Trophoblast cell (in vitro differentiated cells and primary cell): ENCODE measurements at regions not wholly inside any gene's neighbourhood (a gene's known extent, or its start where the extent isn't known, plus 50 kb on each side); places are given as distances from the start of the nearest gene placed in this dataset.

ENCODE experiments used
- DNase-seq, 2 donors: peaks; one replicate each; pipeline ENCODE4 v3.0.0-alpha.2; 2016
- H2AFZ ChIP-seq: 2 replicates; pipeline ENCODE4 v1.6.1; 2013; ENCODE audit warnings: low read length, moderate library complexity, mild to moderate bottlenecking; ENCODE audit not compliant: insufficient read depth, poor library complexity
- H2AK5ac ChIP-seq: 2 replicates; pipeline ENCODE4 v1.6.1; 2013; ENCODE audit warnings: mild to moderate bottlenecking, low read length
- H2BK120ac ChIP-seq: 2 replicates; pipeline ENCODE4 v1.6.1; 2013; ENCODE audit warnings: low read length, mild to moderate bottlenecking, moderate library complexity; ENCODE audit not compliant: insufficient read depth, poor library complexity
- H2BK12ac ChIP-seq: 2 replicates; pipeline ENCODE4 v1.6.1; 2013; ENCODE audit warnings: mild to moderate bottlenecking, low read length, moderate library complexity
- H2BK5ac ChIP-seq: 2 replicates; pipeline ENCODE4 v1.6.1; 2013; ENCODE audit warnings: low read length, low read depth, moderate library complexity, mild to moderate bottlenecking; ENCODE audit not compliant: poor library complexity
- H3K14ac ChIP-seq: 2 replicates; pipeline ENCODE4 v1.6.1; 2013; ENCODE audit warnings: mild to moderate bottlenecking, low read length
- H3K18ac ChIP-seq: 2 replicates; pipeline ENCODE4 v1.6.1; 2013; ENCODE audit warnings: mild to moderate bottlenecking, low read length
- H3K23ac ChIP-seq: 2 replicates; pipeline ENCODE4 v1.6.1; 2013; ENCODE audit warnings: low read length
- H3K27ac ChIP-seq: 2 replicates; pipeline ENCODE4 v1.5.1; 2013; ENCODE audit warnings: low read depth, mild to moderate bottlenecking, inconsistent platforms, low read length, moderate library complexity
- H3K27me3 ChIP-seq: 2 replicates; pipeline ENCODE4 v1.6.1; 2013; ENCODE audit warnings: inconsistent platforms, mild to moderate bottlenecking, low read length, moderate library complexity; ENCODE audit not compliant: insufficient read depth
- H3K36me3 ChIP-seq, 2 experiments: 1 replicate in 1 of 2; 2 replicates in 1 of 2; pipeline ENCODE4 v1.6.1; 2013; ENCODE audit warnings: low read length in 2 of 2, mild to moderate bottlenecking in 2 of 2, moderate library complexity in 1 of 2; ENCODE audit not compliant: insufficient read depth in 2 of 2, control insufficient read depth in 1 of 2
- H3K4ac ChIP-seq: 2 replicates; pipeline ENCODE4 v1.6.1; 2013; ENCODE audit warnings: low read depth, mild to moderate bottlenecking, low read length, moderate library complexity
- H3K4me1 ChIP-seq, 2 experiments: 1 replicate in 1 of 2; 2 replicates in 1 of 2; pipeline ENCODE4 v1.6.1; 2013; ENCODE audit warnings: low read length in 2 of 2, mild to moderate bottlenecking in 2 of 2, moderate library complexity in 1 of 2; ENCODE audit not compliant: insufficient read depth in 2 of 2, control insufficient read depth in 1 of 2
- H3K4me2 ChIP-seq: 2 replicates; pipeline ENCODE4 v1.6.1; 2013; ENCODE audit warnings: inconsistent platforms, mild to moderate bottlenecking, low read length, moderate library complexity
- H3K4me3 ChIP-seq: 2 replicates; pipeline ENCODE4 v1.5.1; 2013; ENCODE audit warnings: mild to moderate bottlenecking, low read depth, low read length, inconsistent platforms
- H3K79me1 ChIP-seq: one replicate; pipeline ENCODE4 v1.6.1; 2013; ENCODE audit warnings: low read length
- H3K79me2 ChIP-seq: 2 replicates; pipeline ENCODE4 v1.6.1; 2013; ENCODE audit warnings: low read length, mild to moderate bottlenecking; ENCODE audit not compliant: control insufficient read depth, insufficient read depth, poor library complexity
- H3K9ac ChIP-seq: 2 replicates; pipeline ENCODE4 v1.6.1; 2013; ENCODE audit warnings: mild to moderate bottlenecking, low read length
- H3K9me3 ChIP-seq: 2 replicates; pipeline ENCODE4 v1.6.1; 2013; ENCODE audit warnings: low read depth, mild to moderate bottlenecking, control low read depth, inconsistent platforms, low read length; ENCODE audit not compliant: insufficient read depth
- H4K12ac ChIP-seq: 2 replicates; pipeline ENCODE4 v1.6.1; 2013; ENCODE audit warnings: low read depth, mild to moderate bottlenecking, low read length, moderate library complexity
- H4K8ac ChIP-seq: 2 replicates; pipeline ENCODE4 v1.6.1; 2013; ENCODE audit warnings: low read depth, mild to moderate bottlenecking, low read length, moderate library complexity
- H4K91ac ChIP-seq: one replicate; pipeline ENCODE4 v1.6.1; 2013; ENCODE audit warnings: low read depth, mild to moderate bottlenecking, low read length, moderate library complexity
- WGBS: extraction: QIAGEN DNeasy Blood & Tissue Kit; methylation state at CpG from one replicate; pipeline ENCODE4 v1.1.7; 2013; ENCODE audit warnings: missing lambda C conversion rate; ENCODE audit not compliant: insufficient read length, insufficient coverage; ENCODE audit errors: extremely low coverage; 5-methylcytosine and 5-hydroxymethylcytosine counted together

DNA sequence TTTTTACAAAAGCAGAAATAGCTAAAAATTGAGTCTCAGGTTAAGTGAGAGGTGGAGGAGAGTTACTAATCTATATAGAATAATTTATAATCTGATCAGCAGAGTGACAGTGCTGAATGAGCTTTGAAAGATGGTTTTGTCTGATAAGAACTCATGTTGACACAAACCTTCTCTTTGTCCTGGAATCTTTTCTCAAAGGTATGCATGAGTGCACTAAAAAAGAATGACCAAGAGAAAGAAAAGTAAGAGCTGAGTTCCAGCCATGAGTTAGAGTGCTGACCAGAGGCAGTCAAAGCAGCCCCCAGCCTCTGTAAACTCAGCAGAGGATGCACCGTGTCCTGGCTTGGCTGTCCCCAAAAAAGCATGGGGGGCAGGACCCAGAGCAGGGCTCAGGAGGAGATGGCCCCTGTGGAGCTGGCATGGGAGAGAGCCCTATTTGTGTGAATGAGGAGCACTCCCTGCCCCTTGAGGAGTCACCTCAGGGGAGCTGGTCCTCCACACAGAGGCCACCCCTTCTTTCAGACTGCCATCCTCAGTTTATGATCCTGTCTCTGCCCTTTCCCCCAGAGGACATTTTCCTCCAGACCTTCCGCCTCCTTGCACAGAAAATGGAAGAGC, 129.8 kb downstream of the SEC23A start:
- H3K4me1 ChIP-seq, result peaks cover 4% of the 10 kb centered on the region in 2 experiments
- H2BK12ac ChIP-seq, result peak overlapping the region; percentile 2
- no peaks in the 10 kb centered on the region for H3K36me3 ChIP-seq
- H4K8ac ChIP-seq, result no peak overlapping the region
- H3K79me2 ChIP-seq, result no peaks in the 10 kb centered on the region
- no peak overlapping the region for H3K23ac ChIP-seq
- H3K9ac ChIP-seq, result no peak overlapping the region
- H3K4me3 ChIP-seq, result no peak overlapping the region
- no peak overlapping the region for H2AFZ ChIP-seq
- peaks cover 3% of the 10 kb centered on the region for H3K79me1 ChIP-seq
- H3K4ac ChIP-seq, result no peak overlapping the region
- peak overlapping the region; percentile 5 for H3K27ac ChIP-seq
- no CpG with 5 or more reads among the region's 2 CpGs for WGBS
- H3K27me3 ChIP-seq, result no peaks in the 10 kb centered on the region
- H2BK120ac ChIP-seq, result no peak overlapping the region
- H2BK5ac ChIP-seq, result no peak overlapping the region
- DNase-seq, result peak; percentile 7 to 71
- peak overlapping the region; percentile 56 for H3K18ac ChIP-seq
- no peak overlapping the region for H3K14ac ChIP-seq
- H2AK5ac ChIP-seq, result peak overlapping the region; percentile 79
- H3K9me3 ChIP-seq, result no peaks in the 10 kb centered on the region
- H3K4me2 ChIP-seq, result no peak overlapping the region
- H4K12ac ChIP-seq, result no peak overlapping the region
- H4K91ac ChIP-seq, result no peak overlapping the region

DNA sequence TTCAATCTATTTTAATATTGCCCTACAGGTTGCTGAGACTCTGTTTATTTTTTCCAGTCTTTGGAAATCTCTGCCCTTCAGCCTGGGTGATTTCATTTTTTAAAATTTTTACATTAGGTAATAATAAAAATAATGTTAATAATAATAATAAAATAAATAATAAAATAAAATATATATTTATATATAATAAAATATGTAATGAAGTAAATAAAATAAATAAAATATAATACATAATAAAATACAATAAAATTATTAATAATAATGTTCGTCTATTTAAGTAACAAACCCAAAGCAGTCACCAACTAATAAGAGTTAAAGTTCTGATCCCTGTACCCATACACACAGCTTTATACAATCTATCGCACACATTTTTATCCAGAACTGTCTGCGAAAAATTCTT, 130.5 kb downstream of the SEC23A start:
- H2BK120ac ChIP-seq, result no peak overlapping the region

DNA sequence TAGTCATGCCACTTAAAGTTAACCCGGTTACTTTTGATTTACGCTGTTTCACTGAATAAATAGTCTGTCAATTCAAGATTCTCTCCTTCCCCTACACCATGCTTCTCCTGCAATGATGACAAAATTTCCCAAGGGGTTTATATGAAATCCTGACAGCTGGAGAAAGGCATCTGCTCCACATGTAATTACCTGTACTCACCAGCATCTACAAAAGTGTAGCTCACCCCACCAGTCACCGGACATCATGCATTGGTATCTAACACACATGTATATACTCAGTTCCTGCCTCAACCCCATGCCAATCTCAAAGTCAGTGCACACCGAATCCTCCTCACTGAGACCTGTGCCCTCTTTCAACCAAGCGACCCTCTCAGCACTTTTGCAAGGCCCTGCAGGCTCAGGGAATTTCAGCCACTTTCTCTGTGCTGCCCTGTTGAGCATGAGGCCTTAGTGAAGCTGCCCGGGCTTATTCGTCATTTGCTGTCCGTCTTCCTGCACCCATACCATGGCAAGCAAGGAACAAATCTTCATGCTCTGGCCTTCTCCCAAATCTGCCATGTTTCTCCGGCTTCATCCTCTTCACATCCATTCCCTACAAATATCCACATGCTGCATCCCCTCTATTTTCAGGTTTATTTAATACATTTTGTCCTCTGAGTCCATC, 131.6 kb downstream of the SEC23A start:
- Histone ChIP-seq H3K18ac (no peak overlapping the region), H3K4me3 (no peak overlapping the region), H2BK12ac (no peak overlapping the region), H3K9ac (no peak overlapping the region), H3K36me3 (no peaks in the 10 kb centered on the region), H3K23ac (no peak overlapping the region), H2BK5ac (no peak overlapping the region), H3K27me3 (no peaks in the 10 kb centered on the region), H3K79me1 (peaks cover 3% of the 10 kb centered on the region), H4K91ac (no peak overlapping the region), H2AFZ (no peak overlapping the region), H2BK120ac (no peak overlapping the region), H4K8ac (no peak overlapping the region), H2AK5ac (no peak overlapping the region), H4K12ac (no peak overlapping the region), H3K9me3 (no peaks in the 10 kb centered on the region), H3K4ac (no peak overlapping the region), H3K27ac (no peak overlapping the region), H3K4me2 (no peak overlapping the region), H3K79me2 (no peaks in the 10 kb centered on the region), H3K4me1 (peaks cover 4% of the 10 kb centered on the region in 2 experiments), H3K14ac (no peak overlapping the region)
- no peak for DNase-seq
- no CpG with 5 or more reads among the region's 9 CpGs for WGBS

More for the DNA sequence above, 130.5 kb downstream of the SEC23A start:
- Histone ChIP-seq H3K23ac (no peak overlapping the region), H3K79me2 (no peaks in the 10 kb centered on the region), H3K18ac (no peak overlapping the region), H4K91ac (no peak overlapping the region), H4K12ac (no peak overlapping the region), H3K4me2 (no peak overlapping the region), H4K8ac (no peak overlapping the region), H3K36me3 (no peaks in the 10 kb centered on the region), H3K4me3 (no peak overlapping the region), H3K14ac (no peak overlapping the region), H3K4ac (no peak overlapping the region), H2AFZ (no peak overlapping the region), H3K79me1 (peaks cover 3% of the 10 kb centered on the region), H2BK5ac (no peak overlapping the region), H2AK5ac (no peak overlapping the region), H3K4me1 (peaks cover 4% of the 10 kb centered on the region in 2 experiments), H3K9me3 (no peaks in the 10 kb centered on the region), H3K27ac (no peak overlapping the region), H3K27me3 (no peaks in the 10 kb centered on the region), H2BK12ac (no peak overlapping the region), H3K9ac (no peak overlapping the region)
- no CpG with 5 or more reads among the region's 3 CpGs for WGBS
- no peak for DNase-seq

DNA sequence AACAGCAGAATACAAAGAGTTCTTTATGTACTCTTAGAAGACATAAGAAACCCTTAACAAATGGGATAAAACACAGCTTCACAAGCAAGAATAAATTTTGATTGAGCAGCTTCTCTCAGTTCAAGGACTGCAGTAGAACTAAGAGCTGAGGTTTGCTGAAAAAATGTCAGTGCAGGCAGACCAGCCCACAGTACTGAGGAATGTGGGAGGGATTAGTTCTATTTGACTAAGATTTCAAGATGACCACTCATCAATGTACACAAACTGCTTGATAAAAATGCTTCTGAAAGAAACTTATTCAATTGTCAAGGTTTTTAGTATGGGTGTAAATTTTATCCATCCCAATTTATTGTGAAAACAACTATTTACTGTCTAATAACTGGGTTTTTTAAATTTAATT, 138.4 kb downstream of the SEC23A start:
- no peaks in the 10 kb centered on the region for H3K79me2 ChIP-seq
- H3K23ac ChIP-seq, result no peak overlapping the region
- no peak overlapping the region for H2BK120ac ChIP-seq
- H4K8ac ChIP-seq, result no peak overlapping the region
- no peaks in the 10 kb centered on the region for H3K36me3 ChIP-seq
- H3K18ac ChIP-seq, result no peak overlapping the region
- no peak overlapping the region for H3K4me3 ChIP-seq
- no peaks in the 10 kb centered on the region for H3K27me3 ChIP-seq
- no peak overlapping the region for H3K14ac ChIP-seq
- H3K79me1 ChIP-seq, result no peaks in the 10 kb centered on the region
- H2AK5ac ChIP-seq, result no peak overlapping the region
- H2BK5ac ChIP-seq, result no peak overlapping the region
- H3K4me2 ChIP-seq, result no peak overlapping the region
- H4K91ac ChIP-seq, result no peak overlapping the region
- no peak overlapping the region for H3K4ac ChIP-seq
- no peak overlapping the region for H3K9ac ChIP-seq
- no peaks in the 10 kb centered on the region for H3K9me3 ChIP-seq
- DNase-seq, result no peak
- H2AFZ ChIP-seq, result no peak overlapping the region
- no peaks in the 10 kb centered on the region for H3K4me1 ChIP-seq
- H4K12ac ChIP-seq, result no peak overlapping the region
- H3K27ac ChIP-seq, result no peak overlapping the region
- H2BK12ac ChIP-seq, result no peak overlapping the region
